ENCODE measurements at regions not wholly inside any gene's neighbourhood (a gene's known extent, or its start where the extent isn't known, plus 50 kb on each side); places are given as distances from the start of the nearest gene placed in this dataset.

DNA sequence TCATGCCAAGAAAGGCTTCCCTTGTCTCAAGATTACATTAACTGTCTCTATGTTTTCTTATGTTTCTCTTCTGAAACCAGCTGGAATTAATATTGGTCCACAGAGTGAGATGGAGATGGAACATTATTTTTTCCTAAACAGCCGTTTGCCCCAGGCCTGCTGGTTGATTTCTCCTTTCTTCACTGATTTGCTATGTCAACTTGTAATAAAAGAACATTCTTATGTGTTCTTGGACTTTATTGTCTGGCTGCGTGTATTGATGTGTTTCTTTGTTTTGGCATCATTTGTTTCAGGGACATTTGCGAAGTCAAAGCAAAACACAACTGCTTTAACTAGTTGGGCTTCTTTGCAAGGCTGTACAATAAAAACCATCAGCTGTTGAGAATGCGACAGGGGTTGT, 168.5 kb downstream of the FAM43A start:
- Histone ChIP-seq H3K4me2 (no peak overlapping the region), H3F3A (replicated peaks; ENCODE audit: insufficient read depth) (no peaks in the 10 kb centered on the region), H3K27ac (ENCODE audit: low read depth in 2 of 2, low read length in 1 of 2) (no peak overlapping the region), H3K27me3 (ENCODE audit: insufficient read depth) (no peaks in the 10 kb centered on the region), H3K9me3 (no peaks in the 10 kb centered on the region), H2AFZ (ENCODE audit: low read depth) (no peak overlapping the region), H4K20me1 (ENCODE audit: insufficient read depth) (no peaks in the 10 kb centered on the region), H3K4me1 (ENCODE audit: control insufficient read depth in 1 of 2, insufficient read depth in 2 of 2, low read depth in 1 of 2, low read length in 1 of 2) (peaks cover 0 to 21% of the 10 kb centered on the region in 2 experiments; a peak in 1 of 4 replicates), H3K36me3 (replicated peaks in 1 of 2; ENCODE audit: control insufficient read depth in 1 of 2, insufficient read depth in 2 of 2, low read length in 1 of 2) (no peaks in the 10 kb centered on the region), H3K4me3 (ENCODE audit: low read depth in 2 of 2, low read length in 1 of 2) (no peak overlapping the region), H3K9ac (no peak overlapping the region), H3K9me2 (no peaks in the 10 kb centered on the region), H3K79me2 (ENCODE audit: insufficient read depth) (no peaks in the 10 kb centered on the region)
- DNase-seq = no peak
- CTCF ChIA-PET = interaction anchor here (0.7 kb wide), 1 partner anchor 252 kb away, joined by 3 read pairs; no protein-coding TSS in a partner anchor
- POLR2A ChIA-PET = no interaction called here
- WGBS (ENCODE audit: low lambda C conversion rate) = 60% methylated on average over 4 of the region's 4 CpGs
- no peak for TF ChIP-seq GABPA (IDR thresholded peaks at IDR 0.05; ENCODE audit: low read depth)
- TF ChIP-seq SIN3A (IDR thresholded peaks at IDR 0.05; ENCODE audit: borderline replicate concordance, low read depth, low read length) = no peak
- TF ChIP-seq, protein P1, sequence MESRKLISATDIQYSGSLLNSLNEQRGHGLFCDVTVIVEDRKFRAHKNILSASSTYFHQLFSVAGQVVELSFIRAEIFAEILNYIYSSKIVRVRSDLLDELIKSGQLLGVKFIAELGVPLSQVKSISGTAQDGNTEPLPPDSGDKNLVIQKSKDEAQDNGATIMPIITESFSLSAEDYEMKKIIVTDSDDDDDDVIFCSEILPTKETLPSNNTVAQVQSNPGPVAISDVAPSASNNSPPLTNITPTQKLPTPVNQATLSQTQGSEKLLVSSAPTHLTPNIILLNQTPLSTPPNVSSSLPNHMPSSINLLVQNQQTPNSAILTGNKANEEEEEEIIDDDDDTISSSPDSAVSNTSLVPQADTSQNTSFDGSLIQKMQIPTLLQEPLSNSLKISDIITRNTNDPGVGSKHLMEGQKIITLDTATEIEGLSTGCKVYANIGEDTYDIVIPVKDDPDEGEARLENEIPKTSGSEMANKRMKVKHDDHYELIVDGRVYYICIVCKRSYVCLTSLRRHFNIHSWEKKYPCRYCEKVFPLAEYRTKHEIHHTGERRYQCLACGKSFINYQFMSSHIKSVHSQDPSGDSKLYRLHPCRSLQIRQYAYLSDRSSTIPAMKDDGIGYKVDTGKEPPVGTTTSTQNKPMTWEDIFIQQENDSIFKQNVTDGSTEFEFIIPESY (IDR thresholded peaks at IDR 0.05; ENCODE audit: borderline replicate concordance, low read depth) = no peak
- TF ChIP-seq GATA2 (CRISPR knock-in tag; IDR thresholded peaks at IDR 0.05) = no peak
- no peak for TF ChIP-seq FOXM1 (IDR thresholded peaks at IDR 0.05; ENCODE audit: low read depth)
- TF ChIP-seq RCOR1 (IDR thresholded peaks at IDR 0.05; ENCODE audit: low read length) = no peak
- TF ChIP-seq EP300 (IDR thresholded peaks at IDR 0.05; ENCODE audit: borderline replicate concordance in 1 of 2, low read depth in 1 of 2, low read length in 1 of 2) = no peak
- no peak for TF ChIP-seq RAD21 (IDR thresholded peaks at IDR 0.05; ENCODE audit: low read length)
- TF ChIP-seq, protein P2, sequence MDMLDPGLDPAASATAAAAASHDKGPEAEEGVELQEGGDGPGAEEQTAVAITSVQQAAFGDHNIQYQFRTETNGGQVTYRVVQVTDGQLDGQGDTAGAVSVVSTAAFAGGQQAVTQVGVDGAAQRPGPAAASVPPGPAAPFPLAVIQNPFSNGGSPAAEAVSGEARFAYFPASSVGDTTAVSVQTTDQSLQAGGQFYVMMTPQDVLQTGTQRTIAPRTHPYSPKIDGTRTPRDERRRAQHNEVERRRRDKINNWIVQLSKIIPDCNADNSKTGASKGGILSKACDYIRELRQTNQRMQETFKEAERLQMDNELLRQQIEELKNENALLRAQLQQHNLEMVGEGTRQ (IDR thresholded peaks at IDR 0.05; ENCODE audit: borderline replicate concordance, low read depth, low read length) = no peak
- TF ChIP-seq, protein P3, sequence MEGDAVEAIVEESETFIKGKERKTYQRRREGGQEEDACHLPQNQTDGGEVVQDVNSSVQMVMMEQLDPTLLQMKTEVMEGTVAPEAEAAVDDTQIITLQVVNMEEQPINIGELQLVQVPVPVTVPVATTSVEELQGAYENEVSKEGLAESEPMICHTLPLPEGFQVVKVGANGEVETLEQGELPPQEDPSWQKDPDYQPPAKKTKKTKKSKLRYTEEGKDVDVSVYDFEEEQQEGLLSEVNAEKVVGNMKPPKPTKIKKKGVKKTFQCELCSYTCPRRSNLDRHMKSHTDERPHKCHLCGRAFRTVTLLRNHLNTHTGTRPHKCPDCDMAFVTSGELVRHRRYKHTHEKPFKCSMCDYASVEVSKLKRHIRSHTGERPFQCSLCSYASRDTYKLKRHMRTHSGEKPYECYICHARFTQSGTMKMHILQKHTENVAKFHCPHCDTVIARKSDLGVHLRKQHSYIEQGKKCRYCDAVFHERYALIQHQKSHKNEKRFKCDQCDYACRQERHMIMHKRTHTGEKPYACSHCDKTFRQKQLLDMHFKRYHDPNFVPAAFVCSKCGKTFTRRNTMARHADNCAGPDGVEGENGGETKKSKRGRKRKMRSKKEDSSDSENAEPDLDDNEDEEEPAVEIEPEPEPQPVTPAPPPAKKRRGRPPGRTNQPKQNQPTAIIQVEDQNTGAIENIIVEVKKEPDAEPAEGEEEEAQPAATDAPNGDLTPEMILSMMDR (IDR thresholded peaks at IDR 0.05) = no peak
- no peak for TF ChIP-seq CHD2 (IDR thresholded peaks at IDR 0.05; ENCODE audit: low read length, partially characterized antibody)
- no peak for TF ChIP-seq RXRA (IDR thresholded peaks at IDR 0.05; ENCODE audit: borderline replicate concordance, low read depth)
- no peak for TF ChIP-seq TAF1 (IDR thresholded peaks at IDR 0.05; ENCODE audit: borderline replicate concordance, low read depth, low read length)
- no peak for TF ChIP-seq MXI1 (IDR thresholded peaks at IDR 0.05; ENCODE audit: low read depth, low read length)
- TF ChIP-seq FOSL2 (IDR thresholded peaks at IDR 0.05; ENCODE audit: borderline replicate concordance, low read depth) = no peak
- no peak for TF ChIP-seq NFIC (IDR thresholded peaks at IDR 0.05; ENCODE audit: borderline replicate concordance)
